Activated naive CD4-positive, alpha-beta T cell treated with anti-CD3 and anti-CD28 coated beads, Interleukin-2, amount 10 ng/mL, durations not matched to agents 7 days and 5 days (primary cell): ENCODE measurements at regions not wholly inside any gene's neighbourhood (a gene's known extent, or its start where the extent isn't known, plus 50 kb on each side); places are given as distances from the start of the nearest gene placed in this dataset.
"Not testable (repeated sequence)": the region's sequence is repeated elsewhere in the genome, so short reads cannot be mapped to it uniquely, and the experiment has no call there.

Experiments
- CTCF ChIA-PET: fragments of 350-600 bp; sonication (Branson Sonifier 250); formaldehyde crosslinking; loops from one replicate; lab custom pipeline; 2021; ENCODE audit warnings: antibody characterized with exemption; lab: Charles Lee
- DNase-seq: peaks from one replicate; pipeline ENCODE4 v3.0.0-alpha.2; 2020
- H3K27ac Mint-ChIP-seq: one replicate; pipeline ENCODE4 v1.8.0; 2021; ENCODE audit warnings: mild to moderate bottlenecking, moderate library complexity, mixed read lengths
- H3K27me3 Mint-ChIP-seq: one replicate; pipeline ENCODE4 v1.8.0; 2021; ENCODE audit warnings: mild to moderate bottlenecking, mixed read lengths
- H3K36me3 Mint-ChIP-seq: one replicate; pipeline ENCODE4 v1.8.0; 2021; ENCODE audit warnings: mixed read lengths
- H3K4me1 Mint-ChIP-seq: one replicate; pipeline ENCODE4 v1.8.0; 2021; ENCODE audit warnings: mixed read lengths
- H3K4me3 Mint-ChIP-seq: one replicate; pipeline ENCODE4 v1.8.0; 2021; ENCODE audit warnings: mild to moderate bottlenecking, moderate library complexity, mixed read lengths
- H3K9me3 Mint-ChIP-seq: one replicate; pipeline ENCODE4 v1.8.0; 2021; ENCODE audit warnings: mixed read lengths

GRCh38 chr2:230627091-230627490 lies 85.6 kb upstream of the CAB39 start:
- H3K9me3 Mint-ChIP-seq, H3K27me3 Mint-ChIP-seq, H3K27ac Mint-ChIP-seq, DNase-seq, H3K4me3 Mint-ChIP-seq: not testable (repeated sequence)
- Mint-ChIP-seq H3K4me1 (peaks cover 11% of the 10 kb centered on the region), H3K36me3 (peaks cover 12% of the 10 kb centered on the region)
- CTCF ChIA-PET: interaction anchor here (0.6 to 1.4 kb wide), 2 partner anchors 10 to 106 kb away, joined by 3 read pairs; no protein-coding TSS in a partner anchor

DNA sequence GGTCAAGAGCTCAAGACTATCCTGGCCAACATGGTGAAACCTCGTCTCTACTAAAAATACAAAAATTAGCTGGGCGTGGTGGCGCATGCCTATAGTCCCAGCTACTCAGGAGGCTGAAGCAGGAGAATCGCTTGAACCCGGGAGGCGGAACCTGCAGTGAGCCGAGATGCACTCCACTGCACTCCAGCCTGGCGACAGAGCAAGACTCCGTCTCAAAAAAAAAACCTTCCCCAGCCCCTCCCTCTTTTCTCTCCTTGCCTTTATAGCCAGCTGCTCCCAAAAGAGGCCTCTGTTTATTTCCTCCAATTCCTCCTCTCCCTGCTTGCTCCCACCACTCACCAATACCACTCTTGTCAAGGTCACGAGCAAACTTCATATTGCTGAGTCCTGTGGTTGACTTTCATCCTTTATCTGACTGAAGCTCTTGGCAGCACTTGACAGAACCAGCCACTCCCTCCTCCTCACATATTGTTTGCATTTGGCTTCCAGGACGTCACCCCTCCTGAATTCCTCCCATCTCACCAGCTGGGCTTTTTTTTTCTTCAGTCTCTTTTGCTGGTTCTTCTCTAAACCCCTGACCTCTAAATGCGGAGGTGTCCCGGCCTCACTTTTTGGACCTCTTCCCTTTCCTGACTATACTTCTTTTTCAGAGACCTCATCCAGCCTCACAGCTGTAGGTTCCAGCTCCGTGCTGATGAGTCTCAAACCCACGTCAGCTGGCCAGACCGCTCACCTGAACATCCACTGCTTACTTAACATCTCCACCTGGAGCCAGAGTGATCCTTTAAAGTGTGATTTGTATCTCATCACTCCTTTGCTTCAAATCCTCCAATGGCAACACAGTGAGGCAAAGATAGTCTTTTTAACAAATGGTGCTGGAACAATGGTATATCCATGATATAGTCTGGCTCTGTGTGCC lies 84.6 kb upstream of the CAB39 start:
- Mint-ChIP-seq H3K9me3 (peaks cover 6% of the 10 kb centered on the region), H3K27me3 (peaks cover 4% of the 10 kb centered on the region), H3K4me3 (no peak overlapping the region), H3K4me1 (peaks cover 11% of the 10 kb centered on the region), H3K36me3 (peaks cover 6% of the 10 kb centered on the region), H3K27ac (no peak overlapping the region)
- CTCF ChIA-PET: interaction anchor here (1.4 kb wide), 1 partner anchor 9 kb away, joined by 3 read pairs; no protein-coding TSS in a partner anchor
- no peak for DNase-seq

DNA sequence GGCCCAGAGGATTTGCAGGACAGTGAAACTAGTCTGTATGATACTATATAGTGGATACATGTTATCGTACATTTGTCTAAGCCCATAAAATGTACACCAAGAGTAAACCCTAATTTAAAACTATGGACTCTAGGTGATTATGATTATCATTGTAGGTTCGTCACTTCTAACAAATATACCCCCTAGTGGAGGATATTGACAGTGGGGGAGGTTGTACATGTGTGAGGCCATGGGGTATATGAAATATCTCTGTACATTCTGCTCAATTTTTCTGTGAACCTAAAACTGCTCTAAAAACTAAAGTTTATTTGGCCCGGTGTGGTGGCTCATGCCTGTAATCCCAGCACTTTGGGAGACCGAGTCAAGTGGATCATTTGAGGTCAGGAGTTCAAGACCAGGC lies 81.2 kb upstream of the CAB39 start:
- CTCF ChIA-PET: interaction anchor here (1.5 kb wide), 1 partner anchor 17 kb away, joined by 3 read pairs; no protein-coding TSS in a partner anchor
- H3K27me3 Mint-ChIP-seq: no peaks in the 10 kb centered on the region
- peaks cover 16% of the 10 kb centered on the region for H3K4me1 Mint-ChIP-seq
- no peak overlapping the region for H3K27ac Mint-ChIP-seq
- no peaks in the 10 kb centered on the region for H3K36me3 Mint-ChIP-seq
- no peak overlapping the region for H3K4me3 Mint-ChIP-seq
- no peak for DNase-seq
- no peaks in the 10 kb centered on the region for H3K9me3 Mint-ChIP-seq

GRCh38 chr2:230634146-230634545 lies 78.5 kb upstream of the CAB39 start:
- no peak overlapping the region for H3K4me3 Mint-ChIP-seq
- no peaks in the 10 kb centered on the region for H3K36me3 Mint-ChIP-seq
- CTCF ChIA-PET: interaction anchor here (1.1 kb wide), 1 partner anchor 10 kb away, joined by 3 read pairs; no protein-coding TSS in a partner anchor
- H3K27ac Mint-ChIP-seq: no peak overlapping the region
- H3K9me3 Mint-ChIP-seq: no peaks in the 10 kb centered on the region
- DNase-seq: no peak
- peaks cover 13% of the 10 kb centered on the region for H3K4me1 Mint-ChIP-seq
- H3K27me3 Mint-ChIP-seq: no peaks in the 10 kb centered on the region

- not testable (repeated sequence) for H3K4me3 Mint-ChIP-seq, H3K9me3 Mint-ChIP-seq, DNase-seq, H3K36me3 Mint-ChIP-seq, H3K27me3 Mint-ChIP-seq, H3K27ac Mint-ChIP-seq
- H3K4me1 Mint-ChIP-seq: peaks cover 13% of the 10 kb centered on the region
- CTCF ChIA-PET: interaction anchor here (1.1 kb wide), 1 partner anchor 9 kb away, joined by 3 read pairs; no protein-coding TSS in a partner anchor
These were observed 77.8 kb upstream of the CAB39 start for GRCh38 chr2:230634721-230635313.

DNA sequence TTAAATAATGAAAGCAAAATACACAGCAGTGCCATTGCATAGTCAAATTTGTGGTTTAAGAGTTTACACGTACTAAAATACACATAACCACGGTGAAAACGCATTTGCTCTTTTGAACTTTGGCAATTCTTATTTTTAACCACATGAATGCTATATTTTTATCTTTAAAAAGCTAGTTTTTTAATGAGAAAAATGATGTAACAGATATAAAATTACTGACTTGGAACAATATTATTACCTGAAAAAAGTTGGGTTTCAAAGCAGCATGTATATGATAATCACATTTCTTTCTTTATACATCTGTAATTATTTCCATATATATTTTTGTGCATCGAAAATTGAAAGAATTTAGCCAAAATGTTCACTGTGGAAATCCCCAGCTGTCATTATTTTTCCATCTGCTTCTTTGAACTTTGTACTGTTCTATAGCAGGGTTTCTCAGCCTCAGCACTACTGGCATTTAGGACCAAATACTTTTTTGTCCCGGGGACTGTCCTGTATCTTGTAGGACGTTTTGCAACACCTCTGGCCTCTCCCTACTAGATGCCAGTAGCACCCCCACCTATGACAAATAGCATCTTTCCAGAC lies 75.9 kb upstream of the CAB39 start:
- DNase-seq: no peak
- Mint-ChIP-seq H3K36me3 (no peaks in the 10 kb centered on the region), H3K27ac (no peak overlapping the region), H3K27me3 (no peaks in the 10 kb centered on the region), H3K4me3 (no peak overlapping the region), H3K4me1 (peaks cover 16% of the 10 kb centered on the region), H3K9me3 (no peaks in the 10 kb centered on the region)
- CTCF ChIA-PET: interaction anchor here (0.7 kb wide), 2 partner anchors 9 to 15 kb away, joined by 3 read pairs; no protein-coding TSS in a partner anchor

DNA sequence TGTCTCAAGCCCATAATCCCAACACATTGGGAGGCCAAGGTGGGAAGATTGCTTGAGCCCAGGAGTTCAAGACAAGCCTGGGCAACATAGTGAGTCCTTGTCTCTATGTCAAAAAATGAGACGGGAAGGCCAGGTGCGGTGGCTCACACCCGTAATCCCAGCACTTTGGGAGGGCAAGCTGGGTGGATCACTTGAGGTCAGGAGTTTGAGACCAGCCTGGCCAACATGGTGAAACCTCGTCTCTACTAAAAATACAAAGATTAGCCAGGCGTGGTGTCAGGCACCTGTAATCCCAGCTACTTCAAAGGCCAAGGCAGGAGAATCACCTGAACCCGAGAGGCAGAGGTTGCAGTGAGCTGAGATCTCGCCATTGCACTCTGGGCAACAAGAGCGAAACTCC lies 75.2 kb upstream of the CAB39 start:
- H3K4me3 Mint-ChIP-seq, H3K36me3 Mint-ChIP-seq, DNase-seq, H3K27ac Mint-ChIP-seq, H3K27me3 Mint-ChIP-seq, H3K9me3 Mint-ChIP-seq: not testable (repeated sequence)
- CTCF ChIA-PET: interaction anchor here (0.7 kb wide), 1 partner anchor 14 kb away, joined by 3 read pairs; no protein-coding TSS in a partner anchor
- H3K4me1 Mint-ChIP-seq: peaks cover 24% of the 10 kb centered on the region

- H3K4me1 Mint-ChIP-seq: peaks cover 48% of the 10 kb centered on the region
These were observed 72.1 kb upstream of the CAB39 start for GRCh38 chr2:230640540-230641011.

DNA sequence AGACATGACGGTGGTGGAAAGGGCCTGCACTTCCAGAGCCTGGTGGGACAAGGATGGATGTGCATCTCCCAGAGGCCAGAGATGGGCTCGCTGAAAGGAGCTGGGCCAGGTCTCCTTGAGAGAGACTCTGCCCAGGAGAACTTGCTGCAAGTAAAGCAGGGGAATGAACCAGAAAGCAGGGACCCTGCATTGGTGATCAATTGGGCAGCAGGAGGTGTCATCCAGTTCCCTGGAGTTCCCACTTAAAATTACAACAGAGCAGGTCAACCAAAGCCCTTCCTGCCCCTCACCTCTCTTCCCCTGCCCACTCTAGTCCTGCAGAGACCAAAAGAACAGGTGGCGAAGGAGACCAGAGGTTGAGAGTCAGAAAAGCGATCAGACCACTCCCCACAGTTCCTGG lies 69.7 kb upstream of the CAB39 start:
- DNase-seq: no peak
- Mint-ChIP-seq H3K36me3 (peaks cover 10% of the 10 kb centered on the region), H3K27ac (peak overlapping the region; percentile 96), H3K27me3 (no peaks in the 10 kb centered on the region), H3K9me3 (peaks cover 5% of the 10 kb centered on the region), H3K4me1 (peaks cover 44% of the 10 kb centered on the region), H3K4me3 (no peak overlapping the region)
- CTCF ChIA-PET: interaction anchor here (1.6 to 1.9 kb wide), 2 partner anchors 15 to 71 kb away, joined by 5 to 6 read pairs; no protein-coding TSS in a partner anchor

More at GRCh38 chr2:230640540-230641011, 72.1 kb upstream of the CAB39 start:
- no peak overlapping the region for H3K4me3 Mint-ChIP-seq
- H3K36me3 Mint-ChIP-seq: peaks cover 5% of the 10 kb centered on the region
- H3K27ac Mint-ChIP-seq: no peak overlapping the region
- CTCF ChIA-PET: interaction anchor here (1.1 to 1.4 kb wide), 2 partner anchors 10 to 39 kb away, joined by 3 to 4 read pairs; no protein-coding TSS in a partner anchor
- no peaks in the 10 kb centered on the region for H3K9me3 Mint-ChIP-seq
- H3K27me3 Mint-ChIP-seq: no peaks in the 10 kb centered on the region
- DNase-seq: no peak

DNA sequence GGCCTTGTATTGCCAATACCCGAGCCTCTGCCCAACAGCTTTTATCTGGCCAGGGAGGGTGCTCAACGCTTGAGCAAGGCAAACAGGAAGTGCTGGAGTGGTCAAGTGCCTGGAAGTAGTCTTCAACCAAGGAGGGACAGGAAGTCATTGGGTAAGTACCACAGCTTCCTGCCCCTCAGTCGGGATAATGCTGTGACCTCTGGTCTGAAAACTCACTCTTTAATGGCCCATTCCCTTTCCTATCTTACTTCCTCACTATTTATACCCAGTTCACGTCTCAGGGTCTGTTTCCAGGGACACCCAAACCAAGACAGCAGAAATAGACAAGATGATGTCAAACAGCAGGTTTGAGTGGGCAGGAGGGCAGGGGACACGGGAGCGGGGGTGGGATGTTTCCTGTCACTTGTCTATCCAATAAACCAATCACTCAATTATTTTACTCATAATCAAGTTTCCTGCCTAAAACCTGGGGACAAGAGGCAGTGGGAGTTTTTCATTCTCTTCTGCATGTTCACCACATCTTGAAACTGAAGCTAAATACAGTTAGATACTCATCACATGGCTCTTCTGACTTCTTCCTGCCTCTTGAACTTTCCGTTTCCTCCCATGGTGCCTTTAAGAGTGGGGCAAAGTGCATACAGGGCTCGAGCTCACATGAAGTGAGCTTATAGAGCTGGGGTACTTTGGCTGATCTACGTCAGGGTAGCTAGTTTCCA lies 68.9 kb upstream of the CAB39 start:
- peak; percentile 66 for DNase-seq

DNA sequence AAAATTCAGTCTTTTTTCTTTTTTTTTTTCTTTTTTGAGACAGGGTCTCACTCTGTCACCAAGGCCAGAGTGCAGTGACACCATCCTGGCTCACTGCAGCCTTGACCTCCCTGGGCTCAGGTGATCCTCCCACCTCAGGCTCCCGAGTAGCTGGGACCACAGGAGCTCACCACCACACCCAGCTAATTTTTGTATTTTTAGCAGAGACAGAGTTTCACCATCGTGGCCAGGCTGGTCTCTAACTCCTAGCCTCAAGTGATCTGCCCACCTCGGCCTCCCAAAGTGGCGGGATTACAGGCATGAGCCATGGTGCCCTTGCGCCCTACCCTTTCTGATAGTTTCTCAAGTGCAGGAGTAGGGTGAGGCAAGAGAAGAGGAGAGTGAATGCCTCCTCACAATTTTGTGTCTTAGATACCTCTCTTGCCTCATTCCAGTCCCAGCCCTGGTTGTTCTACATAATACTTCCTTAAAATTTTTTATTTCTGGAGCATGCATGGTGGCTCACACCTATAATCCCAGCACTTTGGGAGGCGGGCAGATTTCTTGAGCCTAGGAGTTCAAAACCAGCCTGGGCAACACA lies 68.2 kb upstream of the CAB39 start:
- peaks cover 7% of the 10 kb centered on the region for H3K9me3 Mint-ChIP-seq
- no peaks in the 10 kb centered on the region for H3K27me3 Mint-ChIP-seq
- peaks cover 10% of the 10 kb centered on the region for H3K36me3 Mint-ChIP-seq
- CTCF ChIA-PET: interaction anchor here (0.6 to 1.9 kb wide), 7 partner anchors 10 to 165 kb away, joined by 3 to 6 read pairs (median 3); no protein-coding TSS in a partner anchor
- H3K27ac Mint-ChIP-seq: peak overlapping the region; percentile 96
- H3K4me3 Mint-ChIP-seq: no peak overlapping the region
- DNase-seq: no peak
- peaks cover 42% of the 10 kb centered on the region for H3K4me1 Mint-ChIP-seq

More for the DNA sequence above, 68.9 kb upstream of the CAB39 start:
- peaks cover 42% of the 10 kb centered on the region for H3K4me1 Mint-ChIP-seq
- H3K27me3 Mint-ChIP-seq: no peaks in the 10 kb centered on the region
- H3K27ac Mint-ChIP-seq: peak overlapping the region; percentile 96
- H3K9me3 Mint-ChIP-seq: peaks cover 7% of the 10 kb centered on the region
- CTCF ChIA-PET: interaction anchor here (0.6 to 1.9 kb wide), 7 partner anchors 9 to 91 kb away, joined by 3 to 6 read pairs (median 3); no protein-coding TSS in a partner anchor
- H3K4me3 Mint-ChIP-seq: peak overlapping the region; percentile 38
- peaks cover 10% of the 10 kb centered on the region for H3K36me3 Mint-ChIP-seq

- H3K9me3 Mint-ChIP-seq: peaks cover 14% of the 10 kb centered on the region
These were observed 64.3 kb upstream of the CAB39 start for GRCh38 chr2:230648356-230648755.

More at GRCh38 chr2:230648356-230648755, 64.3 kb upstream of the CAB39 start:
- CTCF ChIA-PET: interaction anchor here (1.9 kb wide), 1 partner anchor 10 kb away, joined by 5 read pairs; no protein-coding TSS in a partner anchor
- H3K27me3 Mint-ChIP-seq: no peaks in the 10 kb centered on the region
- no peak for DNase-seq
- H3K36me3 Mint-ChIP-seq: peaks cover 16% of the 10 kb centered on the region
- peaks cover 53% of the 10 kb centered on the region for H3K4me1 Mint-ChIP-seq
- no peak overlapping the region for H3K4me3 Mint-ChIP-seq
- no peak overlapping the region for H3K27ac Mint-ChIP-seq
